CD4-positive, alpha-beta memory T cell (primary cell): ENCODE measurements at regions not wholly inside any gene's neighbourhood (a gene's known extent, or its start where the extent isn't known, plus 50 kb on each side); places are given as distances from the start of the nearest gene placed in this dataset.

ENCODE experiments used
- CTCF ChIA-PET: fragments of 350-600 bp; sonication (Branson Sonifier 250); formaldehyde crosslinking; loops from one replicate; lab custom pipeline; 2021; ENCODE audit warnings: inconsistent platforms; ENCODE audit not compliant: partially characterized antibody; lab: Charles Lee
- POLR2A ChIA-PET: fragments of 350-600 bp; sonication (Branson Sonifier 250); formaldehyde crosslinking; loops from one replicate; lab custom pipeline; 2021; ENCODE audit not compliant: partially characterized antibody; lab: Charles Lee
- DNase-seq, 5 donors: peaks; one replicate each; pipeline versions ENCODE4 v3.0.0 to v3.0.0-alpha.2; 2020 to 2022; ENCODE audit warnings: mixed read lengths in 1 of 5
- H3K27ac ChIP-seq: one replicate; pipeline ENCODE4 v1.7.0; 2013; ENCODE audit warnings: low read depth, low read length
- H3K27me3 ChIP-seq: 2 replicates; pipeline ENCODE4 v1.7.0; 2013; ENCODE audit warnings: mild to moderate bottlenecking, low read length, moderate library complexity; ENCODE audit not compliant: insufficient read depth
- H3K36me3 ChIP-seq: 2 replicates; pipeline ENCODE4 v1.7.0; 2013; ENCODE audit warnings: mild to moderate bottlenecking, low read length, moderate library complexity; ENCODE audit not compliant: insufficient read depth
- H3K4me1 ChIP-seq: 2 replicates; pipeline ENCODE4 v1.7.0; 2013; ENCODE audit warnings: mild to moderate bottlenecking, low read length, moderate library complexity; ENCODE audit not compliant: insufficient read depth
- H3K4me3 ChIP-seq, 2 donors: one replicate each; pipeline ENCODE4 v1.7.0; 2013; ENCODE audit warnings: low read length in 2 of 2, mild to moderate bottlenecking in 1 of 2
- H3K9me3 ChIP-seq, 2 donors: one replicate each; pipeline ENCODE4 v1.7.0; 2013; ENCODE audit warnings: low read length in 2 of 2, control low read depth in 1 of 2; ENCODE audit not compliant: control insufficient read depth in 1 of 2
- H3K27ac Mint-ChIP-seq, 7 donors: one replicate each; pipeline ENCODE4 v1.8.0; 2020 to 2021; ENCODE audit warnings: mixed read lengths in 7 of 7, mild to moderate bottlenecking in 6 of 7, inconsistent platforms in 3 of 7, moderate library complexity in 3 of 7
- H3K27me3 Mint-ChIP-seq, 2 donors: one replicate each; pipeline ENCODE4 v1.8.0; 2020 to 2021; ENCODE audit warnings: mixed read lengths in 2 of 2
- H3K36me3 Mint-ChIP-seq, 2 donors: one replicate each; pipeline ENCODE4 v1.8.0; 2020 to 2021; ENCODE audit warnings: mixed read lengths in 2 of 2, inconsistent platforms in 1 of 2, mild to moderate bottlenecking in 1 of 2
- H3K4me1 Mint-ChIP-seq, 4 donors: one replicate each; pipeline ENCODE4 v1.8.0; 2020 to 2021; ENCODE audit warnings: mixed read lengths in 4 of 4, mild to moderate bottlenecking in 1 of 4
- H3K4me3 Mint-ChIP-seq, 8 donors: one replicate each; pipeline ENCODE4 v1.8.0; 2020 to 2021; ENCODE audit warnings: mixed read lengths in 8 of 8, mild to moderate bottlenecking in 7 of 8, moderate library complexity in 6 of 8, inconsistent platforms in 3 of 8
- H3K9me3 Mint-ChIP-seq, 8 donors: one replicate each; pipeline ENCODE4 v1.8.0; 2020 to 2021; ENCODE audit warnings: mixed read lengths in 8 of 8, mild to moderate bottlenecking in 5 of 8, inconsistent platforms in 3 of 8, moderate library complexity in 1 of 8
- intact Hi-C: fragments of 100-400 bp; cut with micrococcal nuclease; formaldehyde crosslinking; loops from one replicate; pipeline ENCODE4 v1.15.1; 2023

DNA sequence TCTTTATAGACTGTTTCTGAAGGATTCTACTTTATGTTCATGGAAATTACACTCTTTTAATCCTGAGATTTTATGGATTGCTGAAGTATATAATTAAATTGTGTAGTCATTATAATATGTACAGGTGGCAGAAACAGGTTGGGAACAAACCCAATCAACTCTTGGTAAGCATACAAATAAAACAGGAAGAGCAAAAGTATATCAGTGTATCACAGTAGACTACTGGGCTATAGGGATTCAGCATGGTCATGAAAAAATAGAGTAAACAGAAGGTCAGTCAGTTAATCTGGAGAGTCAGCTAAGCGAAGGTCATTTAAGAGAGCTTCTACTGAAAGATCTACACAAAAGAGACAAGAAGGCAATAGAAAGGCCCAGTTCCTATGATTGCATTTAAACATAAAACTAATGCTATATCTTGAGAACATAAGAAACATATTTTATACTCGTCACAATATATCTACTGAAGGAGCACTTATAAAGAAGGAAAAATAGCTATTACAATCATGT lies 178.9 kb upstream of the ECI2 start:
- intact Hi-C loops = no loop called here
- Histone ChIP-seq H3K4me3 (no peak overlapping the region), H3K27ac (no peak overlapping the region), H3K36me3 (no peaks in the 10 kb centered on the region), H3K27me3 (no peaks in the 10 kb centered on the region), H3K4me1 (no peaks in the 10 kb centered on the region), H3K9me3 (no peaks in the 10 kb centered on the region)
- H3K4me1 Mint-ChIP-seq = no peaks in the 10 kb centered on the region
- peaks cover 0 to 4% of the 10 kb centered on the region in 2 donors for H3K36me3 Mint-ChIP-seq
- CTCF ChIA-PET = no interaction called here
- peaks cover 0 to 51% (median 40%) of the 10 kb centered on the region in 8 donors for H3K9me3 Mint-ChIP-seq
- DNase-seq = no peak
- no peak overlapping the region for H3K27ac Mint-ChIP-seq
- H3K27me3 Mint-ChIP-seq = peaks cover 0 to 8% of the 10 kb centered on the region in 2 donors
- POLR2A ChIA-PET = no interaction called here
- no peak overlapping the region for H3K4me3 Mint-ChIP-seq

DNA sequence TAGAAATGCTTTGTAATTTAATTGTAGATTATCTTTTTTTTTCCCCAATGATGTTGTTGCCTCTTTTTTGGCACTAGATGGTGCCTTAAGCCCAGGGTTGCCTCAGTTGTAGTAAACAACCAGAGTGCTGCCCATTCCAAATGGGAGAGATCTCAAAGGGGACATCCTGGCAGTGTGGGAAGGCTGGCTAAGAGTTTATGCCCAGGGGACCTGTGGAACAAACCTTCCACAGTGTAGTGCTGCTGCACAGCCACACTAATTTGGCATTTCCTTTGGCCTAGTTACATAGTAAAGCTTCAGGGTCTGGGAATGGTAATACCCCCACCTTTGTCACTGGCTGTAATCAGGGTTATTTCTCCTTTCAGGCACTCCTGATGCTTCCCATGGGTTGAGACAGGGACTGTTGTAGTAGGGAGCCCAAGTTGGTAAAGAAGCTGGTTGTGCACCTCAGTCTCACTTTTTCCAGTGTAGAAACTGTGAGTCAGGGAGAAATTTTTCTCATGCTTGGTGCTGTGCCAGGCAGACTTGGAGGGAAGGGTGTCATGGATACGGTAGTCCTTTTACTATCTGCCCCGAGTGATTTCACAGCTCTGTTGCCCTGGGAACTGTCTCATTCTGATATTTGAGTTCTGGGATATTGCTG lies 177.8 kb upstream of the ECI2 start:
- Mint-ChIP-seq H3K36me3 (peaks cover 0 to 4% of the 10 kb centered on the region in 2 donors), H3K27ac (no peak overlapping the region), H3K9me3 (peaks cover 0 to 54% (median 40%) of the 10 kb centered on the region in 8 donors), H3K27me3 (peaks cover 0 to 7% of the 10 kb centered on the region in 2 donors), H3K4me3 (no peak overlapping the region), H3K4me1 (no peaks in the 10 kb centered on the region)
- intact Hi-C loops = no loop called here
- Histone ChIP-seq H3K36me3 (no peaks in the 10 kb centered on the region), H3K9me3 (no peaks in the 10 kb centered on the region), H3K27me3 (no peaks in the 10 kb centered on the region), H3K4me3 (no peak overlapping the region), H3K27ac (no peak overlapping the region), H3K4me1 (no peaks in the 10 kb centered on the region)
- no peak for DNase-seq
- ChIA-PET CTCF (no interaction called here), POLR2A (no interaction called here)

DNA sequence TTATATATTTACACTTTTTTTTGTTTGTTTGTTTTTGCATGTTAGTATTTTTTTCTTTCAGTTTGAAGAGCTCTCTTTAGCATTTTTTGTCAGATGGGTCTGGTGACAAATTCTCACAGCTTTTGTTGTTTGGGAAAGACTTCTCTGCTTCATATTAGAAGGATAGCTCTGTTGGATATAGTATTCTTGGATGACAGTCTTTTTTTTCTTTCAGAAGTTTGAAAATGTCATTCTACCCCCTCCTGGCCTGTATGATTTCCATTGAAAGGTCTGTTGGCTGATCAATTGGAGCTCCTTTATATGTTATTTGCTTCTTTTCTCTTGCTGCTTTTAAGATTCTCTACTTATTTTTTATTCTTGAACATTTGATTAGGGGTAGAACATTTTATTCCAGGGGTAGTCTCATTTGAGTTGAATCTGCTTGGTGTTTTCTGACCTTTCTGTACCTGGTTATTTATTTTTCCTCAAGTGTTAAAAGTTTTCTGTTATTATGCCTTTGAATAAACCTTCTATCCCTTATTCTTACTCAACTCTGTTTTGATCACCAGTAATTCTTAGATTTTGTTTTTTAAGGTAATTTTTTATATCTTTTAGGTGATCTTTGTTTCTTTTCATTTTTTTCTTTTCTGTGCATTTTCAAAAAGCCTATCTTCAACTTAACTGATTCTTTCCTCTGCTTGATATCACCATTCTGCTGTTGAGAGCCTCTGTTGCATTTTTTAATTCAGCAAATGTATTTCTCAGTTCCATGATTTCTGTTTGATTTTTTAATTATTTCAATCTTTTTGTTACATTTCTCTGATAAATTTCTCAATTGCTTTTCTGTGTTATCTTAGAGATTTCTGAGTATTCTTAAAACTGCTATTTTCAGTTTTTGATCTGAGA lies 176.8 kb upstream of the ECI2 start:
- peaks cover 0 to 58% (median 40%) of the 10 kb centered on the region in 8 donors for H3K9me3 Mint-ChIP-seq
- H3K27ac Mint-ChIP-seq = no peak overlapping the region
- H3K36me3 Mint-ChIP-seq = peaks cover 0 to 4% of the 10 kb centered on the region in 2 donors
- H3K27ac ChIP-seq = no peak overlapping the region
- no peak overlapping the region for H3K4me3 Mint-ChIP-seq
- no peaks in the 10 kb centered on the region for H3K9me3 ChIP-seq
- peaks cover 4 to 5% of the 10 kb centered on the region in 2 donors for H3K27me3 Mint-ChIP-seq
- no peaks in the 10 kb centered on the region for H3K36me3 ChIP-seq
- CTCF ChIA-PET = no interaction called here
- H3K4me1 ChIP-seq = no peaks in the 10 kb centered on the region
- DNase-seq = no peak
- POLR2A ChIA-PET = no interaction called here
- intact Hi-C loops = no loop called here
- H3K4me1 Mint-ChIP-seq = no peaks in the 10 kb centered on the region
- H3K27me3 ChIP-seq = no peaks in the 10 kb centered on the region
- H3K4me3 ChIP-seq = no peak overlapping the region

DNA sequence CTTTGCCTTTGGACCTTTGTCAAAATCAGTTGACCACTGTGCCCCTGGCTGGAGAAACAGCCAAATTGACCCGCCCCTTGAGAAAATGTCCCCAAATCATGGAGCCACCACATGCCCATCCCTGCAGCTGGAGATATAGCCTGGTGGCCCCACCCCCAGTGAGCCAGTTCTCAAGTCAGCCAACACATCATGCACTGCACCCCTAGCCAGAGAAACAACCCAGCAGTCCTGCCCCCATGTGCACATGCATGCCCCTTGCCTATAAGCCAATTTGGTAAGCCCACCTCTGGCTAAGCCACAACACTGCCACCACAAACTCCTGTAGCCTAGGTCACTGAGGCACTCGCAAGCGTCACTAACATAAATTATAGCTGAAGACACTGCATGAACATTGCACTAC lies 174.2 kb upstream of the ECI2 start:
- ChIA-PET POLR2A (no interaction called here), CTCF (no interaction called here)
- intact Hi-C loops = no loop called here
- no peaks in the 10 kb centered on the region for H3K36me3 ChIP-seq
- Mint-ChIP-seq H3K4me3 (no peak overlapping the region), H3K4me1 (no peaks in the 10 kb centered on the region), H3K36me3 (peaks cover 0 to 2% of the 10 kb centered on the region in 2 donors), H3K27ac (no peak overlapping the region), H3K9me3 (peaks cover 0 to 52% (median 40%) of the 10 kb centered on the region in 8 donors), H3K27me3 (peaks cover 8% of the 10 kb centered on the region in 2 donors)
- H3K4me3 ChIP-seq = no peak overlapping the region
- H3K4me1 ChIP-seq = no peaks in the 10 kb centered on the region
- H3K27ac ChIP-seq = no peak overlapping the region
- no peak for DNase-seq
- no peaks in the 10 kb centered on the region for H3K9me3 ChIP-seq
- H3K27me3 ChIP-seq = no peaks in the 10 kb centered on the region

DNA sequence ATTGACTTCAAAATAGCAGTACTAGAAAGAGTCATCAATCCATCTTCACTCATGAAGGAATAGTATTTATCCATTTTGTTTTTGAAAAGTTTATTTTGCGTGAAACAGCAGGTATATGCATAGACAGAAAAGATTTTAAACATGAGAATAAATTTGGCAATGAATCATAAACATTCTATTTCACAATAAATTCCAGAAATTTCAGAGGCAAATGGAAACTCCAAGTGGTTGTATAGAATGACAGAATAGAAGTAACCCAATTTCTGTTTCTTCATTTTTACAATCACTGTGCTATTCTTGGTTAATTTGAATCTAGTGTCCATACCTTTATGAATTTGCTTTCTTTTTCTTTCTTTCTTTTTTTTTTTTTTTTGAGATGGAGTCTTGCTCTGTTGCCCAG lies 173.0 kb upstream of the ECI2 start:
- H3K27ac Mint-ChIP-seq = no peak overlapping the region
- CTCF ChIA-PET = no interaction called here
- Histone ChIP-seq H3K4me1 (no peaks in the 10 kb centered on the region), H3K4me3 (no peak overlapping the region), H3K27me3 (no peaks in the 10 kb centered on the region), H3K9me3 (no peaks in the 10 kb centered on the region), H3K36me3 (no peaks in the 10 kb centered on the region), H3K27ac (no peak overlapping the region)
- H3K27me3 Mint-ChIP-seq = peaks cover 8% of the 10 kb centered on the region in 2 donors
- no peaks in the 10 kb centered on the region for H3K4me1 Mint-ChIP-seq
- H3K9me3 Mint-ChIP-seq = peaks cover 0 to 41% (median 35%) of the 10 kb centered on the region in 8 donors
- DNase-seq = no peak
- no peak overlapping the region for H3K4me3 Mint-ChIP-seq
- POLR2A ChIA-PET = no interaction called here
- H3K36me3 Mint-ChIP-seq = peaks cover 0 to 2% of the 10 kb centered on the region in 2 donors
- intact Hi-C loops = no loop called here

DNA sequence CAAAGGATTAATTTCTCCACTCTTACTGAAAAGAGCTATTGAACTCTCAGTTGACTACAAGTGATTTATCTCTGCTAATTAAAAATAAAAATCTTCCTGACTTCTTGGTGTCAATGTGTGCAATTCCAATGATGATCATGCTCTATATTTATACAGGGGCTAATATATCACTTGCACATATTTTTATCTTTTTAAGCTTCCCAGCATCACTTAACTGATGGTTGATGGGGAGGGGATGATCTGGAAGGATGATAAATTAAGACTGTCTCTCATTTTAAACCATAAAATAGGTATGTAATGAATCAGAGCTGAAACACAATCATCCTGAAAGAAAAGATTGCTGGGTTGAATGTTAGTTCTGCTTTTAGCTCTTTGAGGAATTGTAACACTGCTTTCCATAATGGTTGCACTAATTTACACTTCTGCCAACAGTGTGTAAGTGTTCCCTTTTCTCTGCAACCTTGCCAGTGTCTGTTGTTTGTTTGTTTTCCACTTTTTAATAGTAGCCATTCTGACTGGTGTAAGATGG lies 169.6 kb upstream of the ECI2 start:
- Histone ChIP-seq H3K9me3 (no peaks in the 10 kb centered on the region), H3K4me1 (no peaks in the 10 kb centered on the region), H3K27ac (no peak overlapping the region), H3K27me3 (no peaks in the 10 kb centered on the region), H3K4me3 (no peak overlapping the region), H3K36me3 (no peaks in the 10 kb centered on the region)
- no peak for DNase-seq
- intact Hi-C loops = no loop called here
- H3K4me3 Mint-ChIP-seq = no peak overlapping the region
- ChIA-PET POLR2A (no interaction called here), CTCF (no interaction called here)
- no peaks in the 10 kb centered on the region for H3K4me1 Mint-ChIP-seq
- no peaks in the 10 kb centered on the region for H3K36me3 Mint-ChIP-seq
- H3K9me3 Mint-ChIP-seq = peaks cover 0 to 13% (median 5%) of the 10 kb centered on the region in 8 donors
- no peak overlapping the region for H3K27ac Mint-ChIP-seq
- H3K27me3 Mint-ChIP-seq = peaks cover 8% of the 10 kb centered on the region in 2 donors

DNA sequence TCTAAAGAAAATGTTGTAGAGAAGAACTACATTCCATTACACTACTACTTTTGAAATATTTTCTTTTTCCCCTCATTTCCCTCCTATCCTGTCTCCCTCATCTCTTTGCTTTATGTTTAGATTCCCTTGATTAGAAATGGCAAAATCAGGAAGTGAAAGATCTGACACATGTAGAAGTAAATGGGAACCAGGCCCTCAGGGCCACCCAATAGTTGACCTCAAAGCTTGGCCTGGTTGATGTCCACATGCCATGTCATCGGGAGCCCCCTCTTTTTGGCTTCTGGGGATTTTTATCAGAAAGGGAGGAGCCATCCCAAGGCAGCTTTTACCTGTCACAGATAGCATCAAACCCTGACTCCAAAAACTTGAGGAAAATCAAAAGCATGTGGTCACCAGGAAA lies 168.3 kb upstream of the ECI2 start:
- Histone ChIP-seq H3K4me1 (no peaks in the 10 kb centered on the region), H3K36me3 (no peaks in the 10 kb centered on the region), H3K4me3 (no peak overlapping the region), H3K9me3 (no peaks in the 10 kb centered on the region), H3K27me3 (no peaks in the 10 kb centered on the region), H3K27ac (no peak overlapping the region)
- CTCF ChIA-PET = no interaction called here
- intact Hi-C loops = no loop called here
- H3K27me3 Mint-ChIP-seq = peaks cover 8% of the 10 kb centered on the region in 2 donors
- no peaks in the 10 kb centered on the region for H3K4me1 Mint-ChIP-seq
- H3K9me3 Mint-ChIP-seq = peaks cover 0 to 7% (median under 1%) of the 10 kb centered on the region in 8 donors
- H3K36me3 Mint-ChIP-seq = no peaks in the 10 kb centered on the region
- H3K27ac Mint-ChIP-seq = no peak overlapping the region
- no peak for DNase-seq
- H3K4me3 Mint-ChIP-seq = no peak overlapping the region
- POLR2A ChIA-PET = no interaction called here
